ENCODE measurements at regions not wholly inside any gene's neighbourhood (a gene's known extent, or its start where the extent isn't known, plus 50 kb on each side); places are given as distances from the start of the nearest gene placed in this dataset.

GRCh38 chr7:25995216-25995615 lies 156.8 kb upstream of the NFE2L3 start:
- Mint-ChIP-seq H3K4me3 (no peak overlapping the region), H3K27ac (no peak overlapping the region), H3K27me3 (peaks cover 22 to 52% of the 10 kb centered on the region in 2 donors), H3K9me3 (no peaks in the 10 kb centered on the region), H3K36me3 (no peaks in the 10 kb centered on the region), H3K4me1 (ENCODE audit: low read depth in 2 of 2) (peaks cover 4 to 11% of the 10 kb centered on the region in 2 donors)
- DNase-seq (ENCODE audit: low spot score) (no peak), ATAC-seq (no peak)

- Mint-ChIP-seq H3K36me3 (no peaks in the 10 kb centered on the region), H3K4me3 (no peak overlapping the region), H3K4me1 (ENCODE audit: low read depth in 2 of 2) (peaks cover 4 to 11% of the 10 kb centered on the region in 2 donors), H3K27ac (no peak overlapping the region), H3K27me3 (peaks cover 17 to 44% of the 10 kb centered on the region in 2 donors), H3K9me3 (no peaks in the 10 kb centered on the region)
- ATAC-seq: no peak
- no peak for DNase-seq (ENCODE audit: low spot score)
Measured at GRCh38 chr7:25996006-25996408, 156.0 kb upstream of the NFE2L3 start.

- ATAC-seq (no peak), DNase-seq (ENCODE audit: low spot score) (no peak)
- peaks cover 14 to 57% of the 10 kb centered on the region in 2 donors for H3K27me3 Mint-ChIP-seq
- no peak overlapping the region for H3K4me3 Mint-ChIP-seq
- no peaks in the 10 kb centered on the region for H3K36me3 Mint-ChIP-seq
- peaks cover 4 to 11% of the 10 kb centered on the region in 2 donors for H3K4me1 Mint-ChIP-seq (ENCODE audit: low read depth in 2 of 2)
- no peak overlapping the region for H3K27ac Mint-ChIP-seq
- H3K9me3 Mint-ChIP-seq: no peaks in the 10 kb centered on the region
Measured at GRCh38 chr7:25998499-25998898, 153.5 kb upstream of the NFE2L3 start.

GRCh38 chr7:26000841-26001240 lies 151.2 kb upstream of the NFE2L3 start:
- peaks cover 11 to 58% of the 10 kb centered on the region in 2 donors for H3K27me3 Mint-ChIP-seq
- no peak overlapping the region for H3K4me3 Mint-ChIP-seq
- no peaks in the 10 kb centered on the region for H3K9me3 Mint-ChIP-seq
- ATAC-seq (no peak), DNase-seq (ENCODE audit: low spot score) (no peak)
- no peaks in the 10 kb centered on the region for H3K4me1 Mint-ChIP-seq (ENCODE audit: low read depth in 2 of 2)
- H3K27ac Mint-ChIP-seq: no peak overlapping the region
- no peaks in the 10 kb centered on the region for H3K36me3 Mint-ChIP-seq

GRCh38 chr7:26001662-26002244 lies 150.2 kb upstream of the NFE2L3 start:
- no peaks in the 10 kb centered on the region for H3K36me3 Mint-ChIP-seq
- H3K27ac Mint-ChIP-seq: no peak overlapping the region
- no peak overlapping the region for H3K4me3 Mint-ChIP-seq
- DNase-seq (ENCODE audit: low spot score) (no peak), ATAC-seq (no peak)
- H3K4me1 Mint-ChIP-seq (ENCODE audit: low read depth in 2 of 2): no peaks in the 10 kb centered on the region
- H3K27me3 Mint-ChIP-seq: peaks cover 14 to 63% of the 10 kb centered on the region in 2 donors
- H3K9me3 Mint-ChIP-seq: no peaks in the 10 kb centered on the region

GRCh38 chr7:26005683-26006410 lies 146.2 kb upstream of the NFE2L3 start:
- Mint-ChIP-seq H3K27ac (peak overlapping the region in 1 of 2 donors; percentile 13), H3K36me3 (no peaks in the 10 kb centered on the region), H3K4me1 (ENCODE audit: low read depth in 2 of 2) (no peaks in the 10 kb centered on the region), H3K27me3 (peaks cover 22 to 58% of the 10 kb centered on the region in 2 donors), H3K4me3 (no peak overlapping the region), H3K9me3 (no peaks in the 10 kb centered on the region)
- DNase-seq (ENCODE audit: low spot score) (no peak), ATAC-seq (peak in 1 of 2 donors; percentile 13)

- ATAC-seq (peak; percentile 43 to 56), DNase-seq (ENCODE audit: low spot score) (no peak)
- Mint-ChIP-seq H3K4me3 (no peak overlapping the region), H3K36me3 (no peaks in the 10 kb centered on the region), H3K27me3 (peaks cover 22 to 58% of the 10 kb centered on the region in 2 donors), H3K27ac (peak overlapping the region in 1 of 2 donors; percentile 13), H3K4me1 (ENCODE audit: low read depth in 2 of 2) (no peaks in the 10 kb centered on the region), H3K9me3 (no peaks in the 10 kb centered on the region)
Measured at GRCh38 chr7:26006426-26006825, 145.6 kb upstream of the NFE2L3 start.

GRCh38 chr7:26007510-26007909 lies 144.5 kb upstream of the NFE2L3 start:
- ATAC-seq (no peak), DNase-seq (ENCODE audit: low spot score) (no peak)
- Mint-ChIP-seq H3K4me3 (no peak overlapping the region), H3K4me1 (ENCODE audit: low read depth in 2 of 2) (no peaks in the 10 kb centered on the region), H3K27ac (no peak overlapping the region), H3K9me3 (no peaks in the 10 kb centered on the region), H3K27me3 (peaks cover 22 to 48% of the 10 kb centered on the region in 2 donors), H3K36me3 (no peaks in the 10 kb centered on the region)

GRCh38 chr7:26008428-26008827 lies 143.6 kb upstream of the NFE2L3 start:
- Mint-ChIP-seq H3K4me1 (ENCODE audit: low read depth in 2 of 2) (no peaks in the 10 kb centered on the region), H3K9me3 (no peaks in the 10 kb centered on the region), H3K27me3 (peaks cover 19 to 40% of the 10 kb centered on the region in 2 donors), H3K27ac (no peak overlapping the region), H3K4me3 (no peak overlapping the region), H3K36me3 (no peaks in the 10 kb centered on the region)
- DNase-seq (ENCODE audit: low spot score) (no peak), ATAC-seq (no peak)

GRCh38 chr7:26011039-26011696 lies 140.8 kb upstream of the NFE2L3 start:
- Mint-ChIP-seq H3K36me3 (no peaks in the 10 kb centered on the region), H3K4me3 (no peak overlapping the region), H3K4me1 (ENCODE audit: low read depth in 2 of 2) (no peaks in the 10 kb centered on the region), H3K27me3 (peaks cover 25 to 45% of the 10 kb centered on the region in 2 donors), H3K27ac (no peak overlapping the region), H3K9me3 (peaks cover 5% of the 10 kb centered on the region)
- DNase-seq (ENCODE audit: low spot score) (no peak), ATAC-seq (no peak)

- peaks cover 9% of the 10 kb centered on the region for H3K9me3 Mint-ChIP-seq
- H3K4me1 Mint-ChIP-seq (ENCODE audit: low read depth in 2 of 2): no peaks in the 10 kb centered on the region
- no peak overlapping the region for H3K27ac Mint-ChIP-seq
- ATAC-seq: no peak
- no peak for DNase-seq (ENCODE audit: low spot score)
- no peak overlapping the region for H3K4me3 Mint-ChIP-seq
- peaks cover 23 to 48% of the 10 kb centered on the region in 2 donors for H3K27me3 Mint-ChIP-seq
- no peaks in the 10 kb centered on the region for H3K36me3 Mint-ChIP-seq
Measured at GRCh38 chr7:26013551-26014083, 138.4 kb upstream of the NFE2L3 start.

GRCh38 chr7:26022982-26023381 lies 129.0 kb upstream of the NFE2L3 start:
- no peak overlapping the region for H3K27ac Mint-ChIP-seq
- no peak overlapping the region for H3K4me3 Mint-ChIP-seq
- no peaks in the 10 kb centered on the region for H3K4me1 Mint-ChIP-seq (ENCODE audit: low read depth in 2 of 2)
- no peaks in the 10 kb centered on the region for H3K36me3 Mint-ChIP-seq
- peaks cover 13 to 34% of the 10 kb centered on the region in 2 donors for H3K27me3 Mint-ChIP-seq
- H3K9me3 Mint-ChIP-seq: no peaks in the 10 kb centered on the region
- no peak for ATAC-seq
- no peak for DNase-seq (ENCODE audit: low spot score)

- Mint-ChIP-seq H3K27ac (no peak overlapping the region), H3K9me3 (no peaks in the 10 kb centered on the region), H3K27me3 (peaks cover 34 to 49% of the 10 kb centered on the region in 2 donors), H3K4me1 (ENCODE audit: low read depth in 2 of 2) (no peaks in the 10 kb centered on the region), H3K36me3 (no peaks in the 10 kb centered on the region), H3K4me3 (no peak overlapping the region)
- no peak for DNase-seq (ENCODE audit: low spot score)
- no peak for ATAC-seq
Measured at GRCh38 chr7:26029911-26030310, 122.1 kb upstream of the NFE2L3 start.

- no peak overlapping the region for H3K4me3 Mint-ChIP-seq
- H3K27ac Mint-ChIP-seq: no peak overlapping the region
- no peaks in the 10 kb centered on the region for H3K4me1 Mint-ChIP-seq (ENCODE audit: low read depth in 2 of 2)
- no peak for DNase-seq (ENCODE audit: low spot score)
- H3K9me3 Mint-ChIP-seq: no peaks in the 10 kb centered on the region
- no peak for ATAC-seq
- peaks cover 30 to 47% of the 10 kb centered on the region in 2 donors for H3K27me3 Mint-ChIP-seq
- no peaks in the 10 kb centered on the region for H3K36me3 Mint-ChIP-seq
Measured at GRCh38 chr7:26034391-26034790, 117.6 kb upstream of the NFE2L3 start.
